ENCODE measurements at regions not wholly inside any gene's neighbourhood (a gene's known extent, or its start where the extent isn't known, plus 50 kb on each side); places are given as distances from the start of the nearest gene placed in this dataset.

DNA sequence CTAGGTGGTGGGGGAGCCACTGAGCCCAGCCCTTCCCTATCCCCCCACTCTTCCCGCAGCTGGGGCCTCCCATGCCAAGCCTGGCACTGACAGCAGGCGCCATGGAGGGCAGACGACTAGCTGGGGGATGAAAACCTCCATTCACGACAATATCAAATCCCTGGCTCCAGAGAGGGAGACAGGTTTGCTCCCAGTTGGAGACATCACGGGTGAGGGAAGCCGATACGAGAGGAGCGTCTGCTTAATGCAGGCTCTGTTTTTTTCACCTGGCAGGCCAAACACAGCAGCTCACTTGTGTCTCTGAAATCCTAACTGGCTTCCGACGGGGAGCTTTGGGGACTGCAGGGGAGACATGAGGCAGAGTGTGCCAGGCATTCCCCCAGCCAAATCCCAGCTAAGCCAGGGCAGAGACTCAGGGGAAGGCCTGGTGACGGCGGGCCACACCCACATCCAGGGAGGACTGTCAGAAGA is 307.4 kb upstream of the ZMIZ1 start:
- Histone ChIP-seq H3K27me3 (ENCODE audit: insufficient read depth, low read length) (no peaks in the 10 kb centered on the region), H3K36me3 (ENCODE audit: insufficient read depth, low read depth, low read length) (no peaks in the 10 kb centered on the region), H3K27ac (ENCODE audit: low read length) (no peak overlapping the region), H3K4me1 (ENCODE audit: insufficient read depth, low read length) (no peaks in the 10 kb centered on the region), H3K9me3 (ENCODE audit: insufficient read depth, low read depth, low read length) (no peaks in the 10 kb centered on the region), H3K9ac (ENCODE audit: low read depth, low read length) (no peak overlapping the region), H3K4me3 (ENCODE audit: low read length) (no peak overlapping the region)

DNA sequence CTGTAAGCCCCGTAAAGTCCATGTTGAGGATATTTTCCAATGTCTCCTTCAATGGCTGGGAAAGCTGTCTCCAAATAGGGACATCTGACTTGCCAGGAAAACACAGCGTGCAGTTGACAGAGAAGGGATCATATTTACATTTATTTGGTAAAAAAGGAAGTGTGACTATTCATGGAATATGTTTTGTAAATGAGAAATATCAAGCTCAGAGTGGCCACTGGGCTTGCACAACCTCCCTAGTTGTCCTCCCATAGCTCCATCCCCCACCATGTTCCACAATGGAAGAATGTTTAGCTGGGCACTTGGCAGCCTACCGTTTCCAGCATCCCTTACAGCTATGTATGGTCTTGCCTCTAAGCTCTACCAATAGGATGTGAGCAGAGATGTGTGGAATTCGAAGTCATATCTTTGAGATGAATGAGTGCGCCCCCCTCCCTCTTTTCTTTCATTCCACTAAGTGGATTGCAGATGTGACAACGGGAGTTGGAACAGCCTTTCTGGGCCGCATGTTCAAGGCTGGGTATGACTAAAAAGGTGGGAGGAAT is 306.6 kb upstream of the ZMIZ1 start:
- Histone ChIP-seq H3K9ac (ENCODE audit: low read depth, low read length) (no peak overlapping the region), H3K4me1 (ENCODE audit: insufficient read depth, low read length) (no peaks in the 10 kb centered on the region), H3K9me3 (ENCODE audit: insufficient read depth, low read depth, low read length) (no peaks in the 10 kb centered on the region), H3K27ac (ENCODE audit: low read length) (no peak overlapping the region), H3K4me3 (ENCODE audit: low read length) (no peak overlapping the region), H3K36me3 (ENCODE audit: insufficient read depth, low read depth, low read length) (no peaks in the 10 kb centered on the region), H3K27me3 (ENCODE audit: insufficient read depth, low read length) (no peaks in the 10 kb centered on the region)

DNA sequence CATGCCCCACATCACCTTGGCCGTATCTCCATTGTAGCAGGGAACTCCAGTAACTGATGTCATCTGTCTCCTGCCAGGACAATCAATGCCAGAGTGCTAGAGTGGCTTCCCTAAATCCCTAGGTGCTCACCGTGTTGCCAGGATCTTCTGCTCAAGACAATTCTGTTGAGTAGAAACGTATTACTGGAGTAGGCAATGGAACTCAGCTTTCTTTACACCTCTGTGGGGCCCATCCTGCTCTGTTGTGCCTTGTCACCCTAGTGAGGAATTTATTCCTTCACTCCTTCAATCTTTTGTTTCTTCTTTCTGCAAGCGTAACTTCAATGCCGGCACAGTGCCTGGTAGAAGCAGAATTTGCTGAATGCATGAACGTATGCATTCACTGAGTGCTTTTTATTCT is 305.5 kb upstream of the ZMIZ1 start:
- H3K4me3 ChIP-seq (ENCODE audit: low read length): no peak overlapping the region
- no peak overlapping the region for H3K27ac ChIP-seq (ENCODE audit: low read length)
- no peaks in the 10 kb centered on the region for H3K9me3 ChIP-seq (ENCODE audit: insufficient read depth, low read depth, low read length)
- H3K36me3 ChIP-seq (ENCODE audit: insufficient read depth, low read depth, low read length): no peaks in the 10 kb centered on the region
- no peaks in the 10 kb centered on the region for H3K4me1 ChIP-seq (ENCODE audit: insufficient read depth, low read length)
- H3K9ac ChIP-seq (ENCODE audit: low read depth, low read length): no peak overlapping the region
- no peaks in the 10 kb centered on the region for H3K27me3 ChIP-seq (ENCODE audit: insufficient read depth, low read length)

GRCh38 chr10:78763651-78764395 is 304.9 kb upstream of the ZMIZ1 start:
- no peaks in the 10 kb centered on the region for H3K27me3 ChIP-seq (ENCODE audit: insufficient read depth, low read length)
- H3K36me3 ChIP-seq (ENCODE audit: insufficient read depth, low read depth, low read length): no peaks in the 10 kb centered on the region
- H3K4me3 ChIP-seq (ENCODE audit: low read length): no peak overlapping the region
- H3K4me1 ChIP-seq (ENCODE audit: insufficient read depth, low read length): no peaks in the 10 kb centered on the region
- H3K9ac ChIP-seq (ENCODE audit: low read depth, low read length): no peak overlapping the region
- no peaks in the 10 kb centered on the region for H3K9me3 ChIP-seq (ENCODE audit: insufficient read depth, low read depth, low read length)
- no peak overlapping the region for H3K27ac ChIP-seq (ENCODE audit: low read length)

- Histone ChIP-seq H3K9me3 (ENCODE audit: insufficient read depth, low read depth, low read length) (no peaks in the 10 kb centered on the region), H3K36me3 (ENCODE audit: insufficient read depth, low read depth, low read length) (no peaks in the 10 kb centered on the region), H3K9ac (ENCODE audit: low read depth, low read length) (no peak overlapping the region), H3K27ac (ENCODE audit: low read length) (no peak overlapping the region), H3K4me1 (ENCODE audit: insufficient read depth, low read length) (no peaks in the 10 kb centered on the region), H3K27me3 (ENCODE audit: insufficient read depth, low read length) (no peaks in the 10 kb centered on the region), H3K4me3 (ENCODE audit: low read length) (no peak overlapping the region)
Measured at GRCh38 chr10:78764436-78764835, 304.3 kb upstream of the ZMIZ1 start.

- Histone ChIP-seq H3K27me3 (ENCODE audit: insufficient read depth, low read length) (no peaks in the 10 kb centered on the region), H3K9ac (ENCODE audit: low read depth, low read length) (no peak overlapping the region), H3K36me3 (ENCODE audit: insufficient read depth, low read depth, low read length) (no peaks in the 10 kb centered on the region)
Measured at GRCh38 chr10:78764846-78765430, 303.8 kb upstream of the ZMIZ1 start.

GRCh38 chr10:78765726-78766335 is 302.9 kb upstream of the ZMIZ1 start:
- Histone ChIP-seq H3K4me1 (ENCODE audit: insufficient read depth, low read length) (no peaks in the 10 kb centered on the region), H3K36me3 (ENCODE audit: insufficient read depth, low read depth, low read length) (no peaks in the 10 kb centered on the region), H3K27me3 (ENCODE audit: insufficient read depth, low read length) (no peaks in the 10 kb centered on the region), H3K9ac (ENCODE audit: low read depth, low read length) (no peak overlapping the region), H3K27ac (ENCODE audit: low read length) (no peak overlapping the region), H3K9me3 (ENCODE audit: insufficient read depth, low read depth, low read length) (no peaks in the 10 kb centered on the region), H3K4me3 (ENCODE audit: low read length) (no peak overlapping the region)

More at GRCh38 chr10:78764846-78765430, 303.8 kb upstream of the ZMIZ1 start:
- Histone ChIP-seq H3K27ac (ENCODE audit: low read length) (no peak overlapping the region), H3K9me3 (ENCODE audit: insufficient read depth, low read depth, low read length) (no peaks in the 10 kb centered on the region), H3K4me3 (ENCODE audit: low read length) (no peak overlapping the region), H3K4me1 (ENCODE audit: insufficient read depth, low read length) (no peaks in the 10 kb centered on the region)

DNA sequence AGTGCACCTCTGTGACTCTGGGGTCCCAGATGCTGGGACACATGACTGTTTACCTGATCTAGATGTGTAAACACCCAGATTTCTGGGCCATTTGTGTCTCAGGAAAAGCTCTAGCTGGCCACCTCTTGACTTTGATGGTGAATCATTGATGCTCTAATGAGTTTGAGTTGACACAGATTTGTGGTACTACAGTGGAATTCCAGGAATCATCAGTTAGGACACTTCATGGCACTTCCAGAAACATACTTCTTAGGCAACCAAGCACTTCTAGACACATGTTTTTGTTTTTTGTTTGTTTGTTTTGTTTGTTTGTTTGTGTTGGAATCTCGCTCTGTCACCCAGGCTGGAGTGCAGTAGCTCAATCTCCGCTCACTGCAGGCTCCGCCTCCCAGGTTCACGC is 302.2 kb upstream of the ZMIZ1 start:
- Histone ChIP-seq H3K9me3 (ENCODE audit: insufficient read depth, low read depth, low read length) (no peaks in the 10 kb centered on the region), H3K27me3 (ENCODE audit: insufficient read depth, low read length) (no peaks in the 10 kb centered on the region), H3K27ac (ENCODE audit: low read length) (no peak overlapping the region), H3K4me1 (ENCODE audit: insufficient read depth, low read length) (no peaks in the 10 kb centered on the region), H3K9ac (ENCODE audit: low read depth, low read length) (no peak overlapping the region), H3K36me3 (ENCODE audit: insufficient read depth, low read depth, low read length) (no peaks in the 10 kb centered on the region), H3K4me3 (ENCODE audit: low read length) (no peak overlapping the region)

DNA sequence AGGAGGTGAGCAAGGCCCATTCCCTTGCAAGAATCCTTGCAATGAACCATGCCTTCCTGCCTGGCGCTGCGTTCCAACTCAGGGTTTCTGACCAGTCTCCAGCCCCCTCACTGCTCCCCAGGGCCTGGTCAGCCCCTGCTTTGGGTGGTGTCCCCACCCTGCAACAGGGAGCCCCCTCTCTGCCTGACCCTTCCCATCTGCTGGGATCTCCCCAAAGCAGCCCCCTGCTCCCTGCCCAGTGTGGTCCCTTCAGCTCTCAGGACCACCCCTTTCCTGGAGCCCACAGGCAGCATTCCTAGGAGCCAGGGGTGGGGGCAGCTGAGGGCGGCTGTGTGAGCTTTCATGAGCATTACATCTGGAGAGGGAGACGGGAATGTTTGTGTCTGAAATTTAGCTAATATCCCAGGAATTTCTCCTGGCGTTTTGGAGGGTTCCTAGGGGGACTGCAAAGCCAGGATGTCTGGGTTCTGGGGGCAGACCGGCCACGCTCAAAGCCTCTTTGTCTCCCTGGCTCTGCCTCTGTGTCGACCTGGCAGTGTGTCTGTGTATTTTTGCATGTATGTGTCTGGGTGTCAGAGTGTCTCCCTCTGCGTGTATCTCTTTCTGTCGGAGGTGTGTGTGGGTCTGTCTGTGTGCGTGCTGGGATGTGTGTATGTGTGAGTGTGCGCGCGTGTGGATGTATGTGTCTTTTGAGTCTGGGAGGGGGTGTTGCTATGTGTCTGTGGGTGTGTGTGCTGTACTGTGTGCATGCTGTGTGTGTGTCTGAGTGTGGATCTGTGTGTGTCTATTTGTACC is 300.5 kb upstream of the ZMIZ1 start:
- no peak overlapping the region for H3K27ac ChIP-seq (ENCODE audit: low read length)
- H3K9me3 ChIP-seq (ENCODE audit: insufficient read depth, low read depth, low read length): no peaks in the 10 kb centered on the region
- no peak overlapping the region for H3K9ac ChIP-seq (ENCODE audit: low read depth, low read length)

GRCh38 chr10:78768876-78769275 is 299.9 kb upstream of the ZMIZ1 start:
- no peak overlapping the region for H3K9ac ChIP-seq (ENCODE audit: low read depth, low read length)
- no peaks in the 10 kb centered on the region for H3K9me3 ChIP-seq (ENCODE audit: insufficient read depth, low read depth, low read length)
- no peak overlapping the region for H3K4me3 ChIP-seq (ENCODE audit: low read length)
- no peak overlapping the region for H3K27ac ChIP-seq (ENCODE audit: low read length)
- H3K27me3 ChIP-seq (ENCODE audit: insufficient read depth, low read length): no peaks in the 10 kb centered on the region
- no peaks in the 10 kb centered on the region for H3K36me3 ChIP-seq (ENCODE audit: insufficient read depth, low read depth, low read length)
- H3K4me1 ChIP-seq (ENCODE audit: insufficient read depth, low read length): no peaks in the 10 kb centered on the region

More for the DNA sequence above, 300.5 kb upstream of the ZMIZ1 start:
- Histone ChIP-seq H3K4me1 (ENCODE audit: insufficient read depth, low read length) (no peaks in the 10 kb centered on the region), H3K36me3 (ENCODE audit: insufficient read depth, low read depth, low read length) (no peaks in the 10 kb centered on the region), H3K27me3 (ENCODE audit: insufficient read depth, low read length) (no peaks in the 10 kb centered on the region), H3K4me3 (ENCODE audit: low read length) (no peak overlapping the region)

GRCh38 chr10:78769526-78769925 is 299.2 kb upstream of the ZMIZ1 start:
- Histone ChIP-seq H3K4me3 (ENCODE audit: low read length) (no peak overlapping the region), H3K4me1 (ENCODE audit: insufficient read depth, low read length) (no peaks in the 10 kb centered on the region), H3K9me3 (ENCODE audit: insufficient read depth, low read depth, low read length) (no peaks in the 10 kb centered on the region), H3K36me3 (ENCODE audit: insufficient read depth, low read depth, low read length) (no peaks in the 10 kb centered on the region), H3K27ac (ENCODE audit: low read length) (no peak overlapping the region), H3K9ac (ENCODE audit: low read depth, low read length) (no peak overlapping the region), H3K27me3 (ENCODE audit: insufficient read depth, low read length) (no peaks in the 10 kb centered on the region)

All from iPS-20b (cell line).